Left renal cortex interstitium (tissue), 4 donors: ENCODE measurements at regions not wholly inside any gene's neighbourhood (a gene's known extent, or its start where the extent isn't known, plus 50 kb on each side); places are given as distances from the start of the nearest gene placed in this dataset.

Source experiments
- DNase-seq, 4 donors: peaks; one replicate each; pipeline ENCODE4 v3.0.0-alpha.2; 2013; ENCODE audit warnings: low read depth in 4 of 4, low spot score in 2 of 4, missing footprints in 1 of 4

- no peak for DNase-seq
Observed at GRCh38 chr11:82676483-82677094, 57.1 kb downstream of the FAM181B start.

- no peak for DNase-seq
Observed at GRCh38 chr11:82675838-82676237, 57.8 kb downstream of the FAM181B start.

- DNase-seq, result no peak
Observed at GRCh38 chr11:82673631-82674030, 60.0 kb downstream of the FAM181B start.

- no peak for DNase-seq
Observed at GRCh38 chr11:82671451-82671850, 62.2 kb downstream of the FAM181B start.

- no peak for DNase-seq
Observed at GRCh38 chr11:82663535-82663934, 70.1 kb downstream of the FAM181B start.

- no peak for DNase-seq
Observed at GRCh38 chr11:82653752-82654151, 79.9 kb downstream of the FAM181B start.

- DNase-seq, result no peak
Observed at GRCh38 chr11:82639251-82639650, 94.4 kb downstream of the FAM181B start.

- no peak for DNase-seq
Observed at GRCh38 chr11:82636615-82637014, 97.0 kb downstream of the FAM181B start.

GRCh38 chr11:82634091-82634490, 99.6 kb downstream of the FAM181B start:
- no peak for DNase-seq

GRCh38 chr11:82631722-82632630, 101.7 kb downstream of the FAM181B start:
- DNase-seq, result no peak

- DNase-seq, result no peak
Observed at GRCh38 chr11:82610671-82611070, 123.0 kb downstream of the FAM181B start.

- no peak for DNase-seq
Observed at GRCh38 chr11:82606738-82607137, 126.9 kb downstream of the FAM181B start.

- peak in 1 of 4 donors; percentile 33 for DNase-seq
Observed at GRCh38 chr11:82601711-82602110, 132.0 kb downstream of the FAM181B start.

- no peak for DNase-seq
Observed at GRCh38 chr11:82599836-82600235, 133.8 kb downstream of the FAM181B start.

- DNase-seq, result no peak
Observed at GRCh38 chr11:82586581-82586980, 147.1 kb downstream of the FAM181B start.

- DNase-seq, result no peak
Observed at GRCh38 chr11:82577246-82577645, 156.4 kb downstream of the FAM181B start.

GRCh38 chr11:82560836-82561235, 172.8 kb downstream of the FAM181B start:
- DNase-seq, result no peak

GRCh38 chr11:82559609-82560008, 174.1 kb downstream of the FAM181B start:
- DNase-seq, result no peak

GRCh38 chr11:82557274-82557673, 176.4 kb downstream of the FAM181B start:
- DNase-seq, result no peak

GRCh38 chr11:82556210-82556609, 177.5 kb downstream of the FAM181B start:
- no peak for DNase-seq

- no peak for DNase-seq
Observed at GRCh38 chr11:82546661-82547557, 186.8 kb downstream of the FAM181B start.
